ENCODE measurements at regions not wholly inside any gene's neighbourhood (a gene's known extent, or its start where the extent isn't known, plus 50 kb on each side); places are given as distances from the start of the nearest gene placed in this dataset.

GRCh38 chr16:85300406-85300968 is 188.2 kb upstream of the CIBAR2 start:
- Histone ChIP-seq H4K5ac (ENCODE audit: low read depth, low read length) (no peak overlapping the region), H3K14ac (replicated peaks; ENCODE audit: low read depth, low read length) (no peak overlapping the region), H3K36me3 (ENCODE audit: control insufficient read depth, insufficient read depth, low read length) (peaks cover 4% of the 10 kb centered on the region; the same call in 1 of the 2 replicates), H3K23ac (ENCODE audit: low read depth, low read length) (no peak overlapping the region), H2BK120ac (ENCODE audit: low read depth, low read length) (no peak overlapping the region), H3K27ac (ENCODE audit: insufficient read depth, low read length) (no peak overlapping the region), H3K4me1 (ENCODE audit: control insufficient read depth, insufficient read depth, low read length) (peaks cover 15% of the 10 kb centered on the region; the same call in 1 of the 2 replicates), H2AK5ac (ENCODE audit: low read depth, low read length) (no peak overlapping the region), H3K4me3 (ENCODE audit: insufficient read depth, low read depth, low read length) (no peak overlapping the region), H2AK9ac (replicated peaks; ENCODE audit: low read depth, low read length, poor library complexity) (no peak overlapping the region), H4K20me1 (ENCODE audit: insufficient read depth, low read length) (peaks cover 87% of the 10 kb centered on the region), H3K9ac (ENCODE audit: low read depth, low read length) (no peak overlapping the region), H3K27me3 (ENCODE audit: control insufficient read depth, insufficient read depth, low read length) (no peaks in the 10 kb centered on the region), H2AFZ (replicated peaks; ENCODE audit: low read length, poor library complexity) (peak overlapping the region; percentile 37), H2BK15ac (ENCODE audit: low read depth, low read length) (no peak overlapping the region), H3K4me2 (ENCODE audit: low read depth, low read length) (no peak overlapping the region), H2BK5ac (ENCODE audit: low read depth, low read length, poor library complexity, severe bottlenecking) (no peak overlapping the region), H3K56ac (ENCODE audit: extremely low read depth, insufficient read depth, low read length) (no peak overlapping the region), H3K9me1 (ENCODE audit: insufficient read depth, low read length) (peaks cover 7% of the 10 kb centered on the region; the same call in 1 of the 2 replicates), H4K8ac (ENCODE audit: low read depth in 2 of 2, low read length in 2 of 2) (no peak overlapping the region), H2BK20ac (ENCODE audit: low read depth, low read length) (no peak overlapping the region), H4K91ac (ENCODE audit: insufficient read depth, low read depth, low read length) (no peak overlapping the region), H3K4ac (ENCODE audit: low read depth, low read length) (no peak overlapping the region), H3K9me3 (ENCODE audit: control insufficient read depth, insufficient read depth, low read length) (no peaks in the 10 kb centered on the region), H3K18ac (ENCODE audit: low read depth, low read length) (no peak overlapping the region), H3K79me1 (ENCODE audit: low read depth in 1 of 2, low read length in 2 of 2) (peaks cover 14 to 78% of the 10 kb centered on the region in 2 experiments; a peak in 3 of 4 replicates)
- ChIA-PET CTCF (no interaction called here), POLR2A (ENCODE audit: unreplicated experiment) (no interaction called here)
- WGBS, 2 experiments (ENCODE audit: extremely low coverage in 2 of 2, insufficient read length in 1 of 2): 76% methylated on average over 6 of the region's 20 CpGs; no CpG with 5 or more reads in 1 of the 2 experiments
- dilution Hi-C loops (cut with HindIII; ENCODE audit: low sequenced_read_pairs, unreplicated experiment): no loop called here
- in situ Hi-C loops (cut with MboI; ENCODE audit: low sequenced_read_pairs): no loop called here
- ATAC-seq (ENCODE audit: low read depth) (no peak), DNase-seq (no peak)
- no peak for TF ChIP-seq RAD21 (IDR thresholded peaks at IDR 0.05; ENCODE audit: low read length)
- TF ChIP-seq RCOR1 (IDR thresholded peaks at IDR 0.05; ENCODE audit: insufficient replicate concordance, low read length): no peak
- no peak for TF ChIP-seq MXI1 (IDR thresholded peaks at IDR 0.05; ENCODE audit: borderline replicate concordance, low read depth, low read length)
- no peak for TF ChIP-seq CHD1 (IDR thresholded peaks at IDR 0.05; ENCODE audit: low read depth, low read length)
- no peak for TF ChIP-seq MAFK (IDR thresholded peaks at IDR 0.05; ENCODE audit: low read depth, low read length)
- TF ChIP-seq POLR2A (IDR thresholded peaks at IDR 0.05; ENCODE audit: low read depth, low read length): no peak
- no peak for TF ChIP-seq CTCF (conservative IDR thresholded peaks at IDR 0.05; ENCODE audit: low read depth, low read length)
- TF ChIP-seq MAZ (IDR thresholded peaks at IDR 0.05; ENCODE audit: borderline replicate concordance, low read depth, low read length): no peak
- TF ChIP-seq FOS (IDR thresholded peaks at IDR 0.05; ENCODE audit: low read depth, low read length): no peak
- no peak for TF ChIP-seq CEBPB (IDR thresholded peaks at IDR 0.05; ENCODE audit: low read depth, low read length)
- no peak for TF ChIP-seq ELK1 (IDR thresholded peaks at IDR 0.05; ENCODE audit: borderline replicate concordance, low read depth, low read length)
- TF ChIP-seq USF2 (IDR thresholded peaks at IDR 0.05; ENCODE audit: low read depth, low read length): no peak
- TF ChIP-seq NFE2L2 (IDR thresholded peaks at IDR 0.05; ENCODE audit: low read depth, low read length): no peak
- no peak for TF ChIP-seq SMC3 (IDR thresholded peaks at IDR 0.05; ENCODE audit: low read depth, low read length)
- intact Hi-C loops (cut with micrococcal nuclease): no loop called here
- no TSS peak for BruUV-seq (replicated peaks)

Measured in IMR-90 (cell line).